ENCODE measurements at regions not wholly inside any gene's neighbourhood (a gene's known extent, or its start where the extent isn't known, plus 50 kb on each side); places are given as distances from the start of the nearest gene placed in this dataset.

DNA sequence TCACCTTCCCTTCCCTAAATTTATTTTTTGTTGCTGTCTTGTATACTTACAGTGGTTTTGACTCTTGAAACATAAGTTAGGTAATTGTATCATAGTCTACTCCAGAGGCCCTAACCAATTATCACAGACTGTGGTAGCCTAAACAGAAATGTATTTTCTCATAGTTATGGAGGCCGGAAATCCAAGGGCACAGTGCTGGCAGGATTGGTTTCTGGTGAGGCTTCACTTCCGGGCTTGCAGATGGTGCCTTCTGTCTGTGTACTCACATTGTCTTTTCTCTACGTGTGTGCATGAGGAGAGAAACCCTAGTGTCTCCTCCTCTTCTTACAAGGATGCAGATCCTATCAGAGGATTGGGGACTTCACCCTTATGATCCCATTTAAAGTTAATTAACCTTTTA, 290.2 kb upstream of the KCNMB2 start:
- DNase-seq (ENCODE audit: low read depth, low spot score) (no peak), FAIRE-seq (no peak)
- Histone ChIP-seq H2AFZ (ENCODE audit: low read depth, low read length) (no peak overlapping the region), H3K9me3 (replicated peaks; ENCODE audit: control insufficient read depth, insufficient read depth, low read length) (no peaks in the 10 kb centered on the region), H3K4me3 (replicated peaks in 1 of 3; ENCODE audit: insufficient read depth in 1 of 3, low read depth in 1 of 3, low read length in 3 of 3) (no peak overlapping the region), H3K79me2 (ENCODE audit: control insufficient read depth, insufficient read depth, low read length) (no peaks in the 10 kb centered on the region), H4K20me1 (replicated peaks; ENCODE audit: control insufficient read depth, extremely low read depth, insufficient read depth, low read length) (no peaks in the 10 kb centered on the region), H3K36me3 (ENCODE audit: control insufficient read depth in 2 of 2, extremely low read depth in 1 of 2, insufficient read depth in 2 of 2, low read length in 2 of 2) (no peaks in the 10 kb centered on the region), H3K27me3 (ENCODE audit: control insufficient read depth in 2 of 2, insufficient read depth in 2 of 2, low read length in 2 of 2) (no peaks in the 10 kb centered on the region), H3K4me1 (ENCODE audit: control insufficient read depth, extremely low read depth, insufficient read depth, low read length) (no peaks in the 10 kb centered on the region), H3K9ac (replicated peaks; ENCODE audit: extremely low read depth, insufficient read depth, low read length) (no peak overlapping the region), H3K27ac (ENCODE audit: insufficient read depth, low read depth, low read length) (no peak overlapping the region), H3K4me2 (ENCODE audit: insufficient read depth, low read length) (no peak overlapping the region), H3K9me1 (replicated peaks; ENCODE audit: control insufficient read depth, extremely low read depth, insufficient read depth, low read length) (no peaks in the 10 kb centered on the region)
- POLR2A ChIA-PET = no interaction called here
- dilution Hi-C loops (cut with MboI; ENCODE audit: extremely low pct_ligation_motif_present, low sequenced_read_pairs) = no loop called here
- CTCF ChIA-PET = no interaction called here
- TF ChIP-seq POLR2AphosphoS5 (IDR thresholded peaks at IDR 0.05; ENCODE audit: insufficient read depth, low read depth, low read length) (no peak), JUN (IDR thresholded peaks at IDR 0.05; ENCODE audit: borderline replicate concordance, insufficient read depth, insufficient read length, low read depth) (no peak), FOS (IDR thresholded peaks at IDR 0.05; ENCODE audit: borderline replicate concordance, insufficient read depth, low read length) (no peak)
- TF ChIP-seq, protein P1, sequence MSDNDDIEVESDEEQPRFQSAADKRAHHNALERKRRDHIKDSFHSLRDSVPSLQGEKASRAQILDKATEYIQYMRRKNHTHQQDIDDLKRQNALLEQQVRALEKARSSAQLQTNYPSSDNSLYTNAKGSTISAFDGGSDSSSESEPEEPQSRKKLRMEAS (IDR thresholded peaks at IDR 0.05; ENCODE audit: insufficient read depth, insufficient read length) = no peak
- intact Hi-C loops (cut with micrococcal nuclease) = no loop called here
- BruUV-seq (replicated peaks) = no TSS peak

DNA sequence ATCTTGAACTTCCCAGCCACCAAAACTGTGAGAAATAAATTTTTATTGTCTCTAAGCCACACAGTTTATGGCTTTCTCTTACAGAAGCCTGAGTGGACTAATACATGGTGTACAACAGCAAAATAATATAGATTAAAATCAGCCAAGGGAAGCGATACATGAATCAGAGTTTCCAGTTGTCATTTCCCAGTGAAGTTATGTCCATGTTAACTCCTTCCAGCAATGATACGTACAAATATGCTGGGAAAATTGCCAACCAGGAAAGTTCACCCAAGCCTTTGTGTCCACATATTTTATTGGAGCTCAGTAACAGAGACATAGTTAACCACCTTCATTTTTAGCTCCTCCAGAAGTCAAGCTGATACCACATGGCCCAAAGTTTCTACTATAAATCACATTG, 280.9 kb upstream of the KCNMB2 start:
- peak overlapping the region; percentile 62 for H3K27ac ChIP-seq (ENCODE audit: insufficient read depth, low read depth, low read length)
- peak overlapping the region; percentile 59 for H3K4me2 ChIP-seq (ENCODE audit: insufficient read depth, low read length)
- no peaks in the 10 kb centered on the region for H3K9me3 ChIP-seq (replicated peaks; ENCODE audit: control insufficient read depth, insufficient read depth, low read length)
- ChIA-PET CTCF (interaction anchor here (0.9 to 2.7 kb wide), 11 partner anchors 8 to 362 kb away, joined by 3 to 9 read pairs (median 3); no protein-coding TSS in a partner anchor), POLR2A (interaction anchor here (0.6 to 0.9 kb wide), 2 partner anchors 8 to 48 kb away, joined by 3 to 4 read pairs; no protein-coding TSS in a partner anchor)
- intact Hi-C loops (cut with micrococcal nuclease) = loop anchor here (1.0 to 5.0 kb wide), 7 partner anchors 53 to 1058 kb away; partner anchors contain the start of gene TBL1XR1
- no peaks in the 10 kb centered on the region for H3K27me3 ChIP-seq (ENCODE audit: control insufficient read depth in 2 of 2, insufficient read depth in 2 of 2, low read length in 2 of 2)
- H2AFZ ChIP-seq (ENCODE audit: low read depth, low read length) = no peak overlapping the region
- H3K4me3 ChIP-seq (replicated peaks in 1 of 3; ENCODE audit: insufficient read depth in 1 of 3, low read depth in 1 of 3, low read length in 3 of 3) = no peak overlapping the region
- DNase-seq (ENCODE audit: low read depth, low spot score) = peak; percentile 98
- no peaks in the 10 kb centered on the region for H3K9me1 ChIP-seq (replicated peaks; ENCODE audit: control insufficient read depth, extremely low read depth, insufficient read depth, low read length)
- peak; percentile 81 for TF ChIP-seq POLR2AphosphoS5 (IDR thresholded peaks at IDR 0.05; ENCODE audit: insufficient read depth, low read depth, low read length)
- TF ChIP-seq POLR2A (IDR thresholded peaks at IDR 0.05; ENCODE audit: low read depth, low read length) = peak; percentile 49
- no peak for TF ChIP-seq EZH2 (IDR thresholded peaks at IDR 0.05; ENCODE audit: borderline replicate concordance, low read depth, low read length, severe bottlenecking)
- TF ChIP-seq, protein P2, sequence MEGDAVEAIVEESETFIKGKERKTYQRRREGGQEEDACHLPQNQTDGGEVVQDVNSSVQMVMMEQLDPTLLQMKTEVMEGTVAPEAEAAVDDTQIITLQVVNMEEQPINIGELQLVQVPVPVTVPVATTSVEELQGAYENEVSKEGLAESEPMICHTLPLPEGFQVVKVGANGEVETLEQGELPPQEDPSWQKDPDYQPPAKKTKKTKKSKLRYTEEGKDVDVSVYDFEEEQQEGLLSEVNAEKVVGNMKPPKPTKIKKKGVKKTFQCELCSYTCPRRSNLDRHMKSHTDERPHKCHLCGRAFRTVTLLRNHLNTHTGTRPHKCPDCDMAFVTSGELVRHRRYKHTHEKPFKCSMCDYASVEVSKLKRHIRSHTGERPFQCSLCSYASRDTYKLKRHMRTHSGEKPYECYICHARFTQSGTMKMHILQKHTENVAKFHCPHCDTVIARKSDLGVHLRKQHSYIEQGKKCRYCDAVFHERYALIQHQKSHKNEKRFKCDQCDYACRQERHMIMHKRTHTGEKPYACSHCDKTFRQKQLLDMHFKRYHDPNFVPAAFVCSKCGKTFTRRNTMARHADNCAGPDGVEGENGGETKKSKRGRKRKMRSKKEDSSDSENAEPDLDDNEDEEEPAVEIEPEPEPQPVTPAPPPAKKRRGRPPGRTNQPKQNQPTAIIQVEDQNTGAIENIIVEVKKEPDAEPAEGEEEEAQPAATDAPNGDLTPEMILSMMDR (IDR thresholded peaks at IDR 0.05; ENCODE audit: extremely low read depth in 1 of 2, insufficient read depth in 1 of 2, low read depth in 1 of 2, low read length in 2 of 2) = no peak
- peak; percentile 85 for TF ChIP-seq FOS (IDR thresholded peaks at IDR 0.05; ENCODE audit: borderline replicate concordance, insufficient read depth, low read length)
- peak; percentile 97 for TF ChIP-seq GATA2 (IDR thresholded peaks at IDR 0.05; ENCODE audit: insufficient read depth, insufficient read length, low read depth, low read length)
- TF ChIP-seq JUN (IDR thresholded peaks at IDR 0.05; ENCODE audit: borderline replicate concordance, insufficient read depth, insufficient read length, low read depth) = peak; percentile 97
- TF ChIP-seq MYC (IDR thresholded peaks at IDR 0.05; ENCODE audit: low read depth, low read length) = no peak
- TF ChIP-seq, protein P1 (IDR thresholded peaks at IDR 0.05; ENCODE audit: insufficient read depth, insufficient read length) = no peak
- no peaks in the 10 kb centered on the region for H4K20me1 ChIP-seq (replicated peaks; ENCODE audit: control insufficient read depth, extremely low read depth, insufficient read depth, low read length)
- peaks cover 15% of the 10 kb centered on the region for H3K4me1 ChIP-seq (ENCODE audit: control insufficient read depth, extremely low read depth, insufficient read depth, low read length)
- peak; percentile 92 for FAIRE-seq
- BruUV-seq (replicated peaks) = no TSS peak
- H3K9ac ChIP-seq (replicated peaks; ENCODE audit: extremely low read depth, insufficient read depth, low read length) = no peak overlapping the region
- dilution Hi-C loops (cut with MboI; ENCODE audit: extremely low pct_ligation_motif_present, low sequenced_read_pairs) = no loop called here
- H3K36me3 ChIP-seq (ENCODE audit: control insufficient read depth in 2 of 2, extremely low read depth in 1 of 2, insufficient read depth in 2 of 2, low read length in 2 of 2) = no peaks in the 10 kb centered on the region
- no peaks in the 10 kb centered on the region for H3K79me2 ChIP-seq (ENCODE audit: control insufficient read depth, insufficient read depth, low read length)
